ENCODE measurements at regions not wholly inside any gene's neighbourhood (a gene's known extent, or its start where the extent isn't known, plus 50 kb on each side); places are given as distances from the start of the nearest gene placed in this dataset.

DNA sequence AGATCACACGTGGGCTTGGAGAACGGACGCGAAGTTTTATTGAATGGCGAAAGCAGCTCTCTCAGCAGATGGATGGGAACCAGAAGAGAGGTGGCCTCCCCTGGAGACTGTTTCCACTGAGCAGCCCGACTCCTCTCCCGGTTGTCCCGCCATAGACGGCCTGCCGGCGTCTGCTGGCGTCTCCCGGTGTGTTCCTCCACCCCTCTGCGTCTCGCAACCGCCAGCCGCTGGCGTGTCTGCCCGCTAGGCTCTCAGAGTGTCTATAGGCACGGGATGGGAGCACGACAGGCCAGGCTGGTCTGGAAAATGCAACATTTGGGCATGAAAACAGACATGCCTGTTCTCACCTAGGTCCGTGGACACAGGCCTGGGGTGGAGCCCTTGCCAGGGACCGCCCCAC is 366.7 kb upstream of the SOX11 start (continued):
- no peak for TF ChIP-seq ATF7 (IDR thresholded peaks at IDR 0.05; ENCODE audit: low read depth)
- no peak for TF ChIP-seq PAX5 (IDR thresholded peaks at IDR 0.05; ENCODE audit: borderline replicate concordance, low read depth, low read length)
- no peak for TF ChIP-seq STAT1 (conservative IDR thresholded peaks at IDR 0.05)
- no peak for TF ChIP-seq MYB (IDR thresholded peaks at IDR 0.05; ENCODE audit: borderline replicate concordance, low read depth, low read length)
- no peak for TF ChIP-seq PAX8 (IDR thresholded peaks at IDR 0.05)
- no peak for TF ChIP-seq ZNF217 (IDR thresholded peaks at IDR 0.05)
- TF ChIP-seq MEF2B (IDR thresholded peaks at IDR 0.05; ENCODE audit: partially characterized antibody, poor library complexity, severe bottlenecking), result no peak

DNA sequence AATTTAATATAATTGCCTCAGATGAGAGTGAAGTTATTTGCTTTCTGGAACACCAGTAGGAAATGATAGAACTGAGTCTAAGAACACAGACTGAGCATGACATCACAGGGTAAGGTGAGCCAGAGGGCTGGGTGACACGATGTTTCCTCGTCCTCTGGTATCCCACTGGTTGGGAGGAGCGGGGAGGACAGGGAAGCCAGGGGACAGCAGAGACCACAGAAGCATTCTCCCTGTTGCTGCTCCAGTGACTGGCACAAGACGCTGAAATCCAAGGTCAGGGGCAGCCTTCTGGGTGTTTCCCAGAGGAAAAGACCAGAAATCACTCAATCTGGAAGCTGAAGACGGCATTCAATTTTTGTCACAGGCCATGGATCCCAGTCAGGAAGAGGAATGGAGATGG is 363.4 kb upstream of the SOX11 start:
- Histone ChIP-seq H3K27me3 (replicated peaks in 1 of 2; ENCODE audit: control insufficient read depth in 2 of 2, insufficient read depth in 2 of 2, low read length in 1 of 2) (no peaks in the 10 kb centered on the region), H2AFZ (ENCODE audit: control insufficient read depth, low read depth, low read length) (no peak overlapping the region), H3K4me1 (ENCODE audit: control insufficient read depth, insufficient read depth, low read length) (no peaks in the 10 kb centered on the region), H4K20me1 (ENCODE audit: control insufficient read depth, insufficient read depth) (no peaks in the 10 kb centered on the region), H3K4me2 (ENCODE audit: control insufficient read depth, insufficient read depth) (no peak overlapping the region), H3K9me3 (replicated peaks; ENCODE audit: control insufficient read depth, insufficient read depth, low read length) (no peaks in the 10 kb centered on the region), H3K4me3 (no peak overlapping the region), H3K27ac (ENCODE audit: control insufficient read depth, insufficient read depth) (no peak overlapping the region), H3K36me3 (ENCODE audit: control insufficient read depth in 2 of 2, insufficient read depth in 2 of 2, low read length in 1 of 2) (no peaks in the 10 kb centered on the region), H3K79me2 (ENCODE audit: control insufficient read depth, insufficient read depth, low read length) (no peaks in the 10 kb centered on the region), H3K9ac (ENCODE audit: control insufficient read depth, insufficient read depth, low read length) (no peak overlapping the region)
- CTCF ChIA-PET, result no interaction called here
- BruUV-seq (replicated peaks), result no TSS peak
- WGBS (ENCODE audit: insufficient coverage, insufficient replicate concordance, low lambda C conversion rate, missing lambda C conversion rate), result 2% methylated on average over 5 of the region's 5 CpGs
- in situ Hi-C loops (cut with MboI), result no loop called here
- POLR2A ChIA-PET, result no interaction called here
- ATAC-seq (no peak), DNase-seq (ENCODE audit: low read depth, low spot score) (no peak), FAIRE-seq (no peak)
- RAD21 ChIA-PET (ENCODE audit: unreplicated experiment), result no interaction called here
- SMC1A ChIA-PET (ENCODE audit: uncharacterized antibody, unreplicated experiment), result no interaction called here
- intact Hi-C loops (cut with micrococcal nuclease; ENCODE audit: unreplicated experiment), result no loop called here
- TF ChIP-seq SUPT20H (IDR thresholded peaks at IDR 0.05; ENCODE audit: borderline replicate concordance, control insufficient read depth, low read depth, low read length), result no peak
- TF ChIP-seq, protein P1, sequence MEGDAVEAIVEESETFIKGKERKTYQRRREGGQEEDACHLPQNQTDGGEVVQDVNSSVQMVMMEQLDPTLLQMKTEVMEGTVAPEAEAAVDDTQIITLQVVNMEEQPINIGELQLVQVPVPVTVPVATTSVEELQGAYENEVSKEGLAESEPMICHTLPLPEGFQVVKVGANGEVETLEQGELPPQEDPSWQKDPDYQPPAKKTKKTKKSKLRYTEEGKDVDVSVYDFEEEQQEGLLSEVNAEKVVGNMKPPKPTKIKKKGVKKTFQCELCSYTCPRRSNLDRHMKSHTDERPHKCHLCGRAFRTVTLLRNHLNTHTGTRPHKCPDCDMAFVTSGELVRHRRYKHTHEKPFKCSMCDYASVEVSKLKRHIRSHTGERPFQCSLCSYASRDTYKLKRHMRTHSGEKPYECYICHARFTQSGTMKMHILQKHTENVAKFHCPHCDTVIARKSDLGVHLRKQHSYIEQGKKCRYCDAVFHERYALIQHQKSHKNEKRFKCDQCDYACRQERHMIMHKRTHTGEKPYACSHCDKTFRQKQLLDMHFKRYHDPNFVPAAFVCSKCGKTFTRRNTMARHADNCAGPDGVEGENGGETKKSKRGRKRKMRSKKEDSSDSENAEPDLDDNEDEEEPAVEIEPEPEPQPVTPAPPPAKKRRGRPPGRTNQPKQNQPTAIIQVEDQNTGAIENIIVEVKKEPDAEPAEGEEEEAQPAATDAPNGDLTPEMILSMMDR (IDR thresholded peaks at IDR 0.05 in 2 of 3, conservative IDR thresholded peaks at IDR 0.05 in 1 of 3; ENCODE audit: control insufficient read depth in 2 of 3, extremely low read depth in 1 of 3, insufficient read depth in 1 of 3, low read depth in 3 of 3, low read length in 3 of 3), result no peak
- TF ChIP-seq HCFC1 (IDR thresholded peaks at IDR 0.05; ENCODE audit: low read length), result no peak
- TF ChIP-seq MEF2B (IDR thresholded peaks at IDR 0.05; ENCODE audit: partially characterized antibody, poor library complexity, severe bottlenecking), result no peak
- TF ChIP-seq CREM (IDR thresholded peaks at IDR 0.05; ENCODE audit: low read depth), result no peak
- no peak for TF ChIP-seq RAD51 (IDR thresholded peaks at IDR 0.05)
- TF ChIP-seq POLR2AphosphoS2 (IDR thresholded peaks at IDR 0.05; ENCODE audit: low read depth, low read length), result no peak
- TF ChIP-seq, protein P2, sequence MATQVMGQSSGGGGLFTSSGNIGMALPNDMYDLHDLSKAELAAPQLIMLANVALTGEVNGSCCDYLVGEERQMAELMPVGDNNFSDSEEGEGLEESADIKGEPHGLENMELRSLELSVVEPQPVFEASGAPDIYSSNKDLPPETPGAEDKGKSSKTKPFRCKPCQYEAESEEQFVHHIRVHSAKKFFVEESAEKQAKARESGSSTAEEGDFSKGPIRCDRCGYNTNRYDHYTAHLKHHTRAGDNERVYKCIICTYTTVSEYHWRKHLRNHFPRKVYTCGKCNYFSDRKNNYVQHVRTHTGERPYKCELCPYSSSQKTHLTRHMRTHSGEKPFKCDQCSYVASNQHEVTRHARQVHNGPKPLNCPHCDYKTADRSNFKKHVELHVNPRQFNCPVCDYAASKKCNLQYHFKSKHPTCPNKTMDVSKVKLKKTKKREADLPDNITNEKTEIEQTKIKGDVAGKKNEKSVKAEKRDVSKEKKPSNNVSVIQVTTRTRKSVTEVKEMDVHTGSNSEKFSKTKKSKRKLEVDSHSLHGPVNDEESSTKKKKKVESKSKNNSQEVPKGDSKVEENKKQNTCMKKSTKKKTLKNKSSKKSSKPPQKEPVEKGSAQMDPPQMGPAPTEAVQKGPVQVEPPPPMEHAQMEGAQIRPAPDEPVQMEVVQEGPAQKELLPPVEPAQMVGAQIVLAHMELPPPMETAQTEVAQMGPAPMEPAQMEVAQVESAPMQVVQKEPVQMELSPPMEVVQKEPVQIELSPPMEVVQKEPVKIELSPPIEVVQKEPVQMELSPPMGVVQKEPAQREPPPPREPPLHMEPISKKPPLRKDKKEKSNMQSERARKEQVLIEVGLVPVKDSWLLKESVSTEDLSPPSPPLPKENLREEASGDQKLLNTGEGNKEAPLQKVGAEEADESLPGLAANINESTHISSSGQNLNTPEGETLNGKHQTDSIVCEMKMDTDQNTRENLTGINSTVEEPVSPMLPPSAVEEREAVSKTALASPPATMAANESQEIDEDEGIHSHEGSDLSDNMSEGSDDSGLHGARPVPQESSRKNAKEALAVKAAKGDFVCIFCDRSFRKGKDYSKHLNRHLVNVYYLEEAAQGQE (IDR thresholded peaks at IDR 0.05; ENCODE audit: low read depth, low read length), result no peak
- TF ChIP-seq, protein P3, sequence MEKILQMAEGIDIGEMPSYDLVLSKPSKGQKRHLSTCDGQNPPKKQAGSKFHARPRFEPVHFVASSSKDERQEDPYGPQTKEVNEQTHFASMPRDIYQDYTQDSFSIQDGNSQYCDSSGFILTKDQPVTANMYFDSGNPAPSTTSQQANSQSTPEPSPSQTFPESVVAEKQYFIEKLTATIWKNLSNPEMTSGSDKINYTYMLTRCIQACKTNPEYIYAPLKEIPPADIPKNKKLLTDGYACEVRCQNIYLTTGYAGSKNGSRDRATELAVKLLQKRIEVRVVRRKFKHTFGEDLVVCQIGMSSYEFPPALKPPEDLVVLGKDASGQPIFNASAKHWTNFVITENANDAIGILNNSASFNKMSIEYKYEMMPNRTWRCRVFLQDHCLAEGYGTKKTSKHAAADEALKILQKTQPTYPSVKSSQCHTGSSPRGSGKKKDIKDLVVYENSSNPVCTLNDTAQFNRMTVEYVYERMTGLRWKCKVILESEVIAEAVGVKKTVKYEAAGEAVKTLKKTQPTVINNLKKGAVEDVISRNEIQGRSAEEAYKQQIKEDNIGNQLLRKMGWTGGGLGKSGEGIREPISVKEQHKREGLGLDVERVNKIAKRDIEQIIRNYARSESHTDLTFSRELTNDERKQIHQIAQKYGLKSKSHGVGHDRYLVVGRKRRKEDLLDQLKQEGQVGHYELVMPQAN (conservative IDR thresholded peaks at IDR 0.05), result no peak
- no peak for TF ChIP-seq STAT1 (conservative IDR thresholded peaks at IDR 0.05)
- TF ChIP-seq RFX5 (IDR thresholded peaks at IDR 0.05; ENCODE audit: low read depth, low read length), result no peak
- TF ChIP-seq YY1 (IDR thresholded peaks at IDR 0.05; ENCODE audit: low read depth, low read length), result no peak
- no peak for TF ChIP-seq MXI1 (IDR thresholded peaks at IDR 0.05; ENCODE audit: low read depth, low read length)

Data from GM12878 (cell line).